HG03342 (cell line): ENCODE measurements at regions not wholly inside any gene's neighbourhood (a gene's known extent, or its start where the extent isn't known, plus 50 kb on each side); places are given as distances from the start of the nearest gene placed in this dataset.

Experiments
- ATAC-seq: cut with Tn5 transposase; IDR thresholded peaks from one replicate; pipeline ENCODE4 v1.9.1; 2021; ENCODE audit warnings: mild to moderate bottlenecking, moderate library complexity; ENCODE audit not compliant: unreplicated experiment

GRCh38 chr9:78848061-78848460 is 551.1 kb downstream of the PSAT1 start:
- no peak for ATAC-seq

GRCh38 chr9:78856144-78856543 is 559.2 kb downstream of the PSAT1 start:
- ATAC-seq, result no peak

- no peak for ATAC-seq
Measured at GRCh38 chr9:78856781-78857180, 559.9 kb downstream of the PSAT1 start.

- no peak for ATAC-seq
Measured at GRCh38 chr9:78857373-78858225, 560.7 kb downstream of the PSAT1 start.

GRCh38 chr9:78858266-78858665 is 561.3 kb downstream of the PSAT1 start:
- no peak for ATAC-seq

GRCh38 chr9:78860801-78861475 is 564.0 kb downstream of the PSAT1 start:
- ATAC-seq, result no peak

- ATAC-seq, result no peak
Measured at GRCh38 chr9:78863531-78863930, 566.6 kb downstream of the PSAT1 start.

- no peak for ATAC-seq
Measured at GRCh38 chr9:78865737-78866136, 568.8 kb downstream of the PSAT1 start.

GRCh38 chr9:78866207-78867132 is 569.5 kb downstream of the PSAT1 start:
- ATAC-seq, result no peak

- no peak for ATAC-seq
Measured at GRCh38 chr9:78871086-78871451, 574.1 kb downstream of the PSAT1 start.

GRCh38 chr9:78871452-78872331 is 574.8 kb downstream of the PSAT1 start:
- no peak for ATAC-seq

- no peak for ATAC-seq
Measured at GRCh38 chr9:78874061-78874460, 577.1 kb downstream of the PSAT1 start.

- ATAC-seq, result no peak
Measured at GRCh38 chr9:78879324-78880100, 582.6 kb downstream of the PSAT1 start.

- ATAC-seq, result no peak
Measured at GRCh38 chr9:78881295-78881694, 584.4 kb downstream of the PSAT1 start.

- no peak for ATAC-seq
Measured at GRCh38 chr9:78882481-78882880, 585.6 kb downstream of the PSAT1 start.

- ATAC-seq, result no peak
Measured at GRCh38 chr9:78884611-78885150, 587.8 kb downstream of the PSAT1 start.

- no peak for ATAC-seq
Measured at GRCh38 chr9:78892182-78892581, 595.3 kb downstream of the PSAT1 start.

- no peak for ATAC-seq
Measured at GRCh38 chr9:78892769-78893168, 595.8 kb downstream of the PSAT1 start.

- no peak for ATAC-seq
Measured at GRCh38 chr9:78893774-78894401, 597.0 kb downstream of the PSAT1 start.
